Type B pancreatic cell (in vitro differentiated cells): ENCODE measurements at regions not wholly inside any gene's neighbourhood (a gene's known extent, or its start where the extent isn't known, plus 50 kb on each side); places are given as distances from the start of the nearest gene placed in this dataset.
"Not testable (repeated sequence)": the region's sequence is repeated elsewhere in the genome, so short reads cannot be mapped to it uniquely, and the experiment has no call there.

ENCODE experiments used
- DNase-seq: peaks from one replicate; pipeline ENCODE4 v3.0.0; 2021; ENCODE audit warnings: mixed read lengths; ENCODE audit not compliant: unreplicated experiment; ENCODE audit errors: extremely low spot score
- H3K27ac Mint-ChIP-seq: 2 replicates; pipeline ENCODE4 v1.8.0; 2021; ENCODE audit warnings: mild to moderate bottlenecking, mixed read lengths
- H3K27me3 Mint-ChIP-seq: 2 replicates; pipeline ENCODE4 v1.8.0; 2021; ENCODE audit warnings: mixed read lengths
- H3K36me3 Mint-ChIP-seq: 2 replicates; pipeline ENCODE4 v1.8.0; 2021; ENCODE audit warnings: mixed read lengths
- H3K4me1 Mint-ChIP-seq: one replicate; pipeline ENCODE4 v1.8.0; 2021; ENCODE audit warnings: mixed read lengths; ENCODE audit not compliant: unreplicated experiment
- H3K4me3 Mint-ChIP-seq: 2 replicates; pipeline ENCODE4 v1.8.0; 2021; ENCODE audit warnings: mild to moderate bottlenecking, mixed read lengths
- H3K9me3 Mint-ChIP-seq: 2 replicates; pipeline ENCODE4 v1.8.0; 2021; ENCODE audit warnings: mixed read lengths
- CTCF ChIP-seq: fragments of 200-600 bp; sonication (generic); conservative IDR thresholded peaks from 2 replicates; pipeline ENCODE4 v1.5.0; 2021; ENCODE audit warnings: antibody characterized with exemption, mild to moderate bottlenecking

DNA sequence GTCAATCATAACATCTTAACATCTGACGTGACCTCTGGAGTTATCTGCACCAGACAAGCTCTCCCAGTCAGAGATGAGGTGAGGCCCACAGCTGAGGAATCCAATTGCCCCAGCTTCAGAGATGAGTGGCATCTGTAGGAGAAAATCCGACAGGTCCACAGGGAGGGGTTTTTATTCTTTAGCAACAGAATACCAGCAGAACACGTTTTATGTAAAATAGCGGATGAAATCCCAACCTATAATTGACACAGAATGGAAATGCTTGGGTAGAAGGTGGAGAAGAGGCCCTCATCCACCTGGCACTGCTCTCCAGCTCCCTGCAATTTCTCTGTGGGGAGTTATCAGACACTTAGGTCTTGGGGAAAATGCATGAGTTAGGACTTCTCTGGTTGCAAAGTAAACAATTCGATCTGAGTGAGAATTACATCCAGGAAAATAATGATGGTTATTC is 144.2 kb upstream of the NRP1 start:
- DNase-seq, result no peak
- no peak overlapping the region for H3K4me3 Mint-ChIP-seq
- no peaks in the 10 kb centered on the region for H3K36me3 Mint-ChIP-seq
- H3K27ac Mint-ChIP-seq, result no peak overlapping the region
- peaks cover 28% of the 10 kb centered on the region for H3K4me1 Mint-ChIP-seq
- no peaks in the 10 kb centered on the region for H3K27me3 Mint-ChIP-seq
- no peaks in the 10 kb centered on the region for H3K9me3 Mint-ChIP-seq
- no peak for TF ChIP-seq CTCF

- Mint-ChIP-seq H3K4me1 (peaks cover 23% of the 10 kb centered on the region), H3K27ac (no peak overlapping the region), H3K4me3 (no peak overlapping the region), H3K36me3 (no peaks in the 10 kb centered on the region), H3K9me3 (no peaks in the 10 kb centered on the region), H3K27me3 (no peaks in the 10 kb centered on the region)
- no peak for DNase-seq
- TF ChIP-seq CTCF, result no peak
Measured at GRCh38 chr10:33478089-33478674, 143.7 kb upstream of the NRP1 start.

GRCh38 chr10:33477291-33478088 is 143.0 kb upstream of the NRP1 start:
- no peak overlapping the region for H3K27ac Mint-ChIP-seq
- no peak for DNase-seq
- TF ChIP-seq CTCF, result no peak
- H3K36me3 Mint-ChIP-seq, result no peaks in the 10 kb centered on the region
- H3K4me3 Mint-ChIP-seq, result no peak overlapping the region
- H3K27me3 Mint-ChIP-seq, result no peaks in the 10 kb centered on the region
- H3K4me1 Mint-ChIP-seq, result peaks cover 16% of the 10 kb centered on the region
- no peaks in the 10 kb centered on the region for H3K9me3 Mint-ChIP-seq

DNA sequence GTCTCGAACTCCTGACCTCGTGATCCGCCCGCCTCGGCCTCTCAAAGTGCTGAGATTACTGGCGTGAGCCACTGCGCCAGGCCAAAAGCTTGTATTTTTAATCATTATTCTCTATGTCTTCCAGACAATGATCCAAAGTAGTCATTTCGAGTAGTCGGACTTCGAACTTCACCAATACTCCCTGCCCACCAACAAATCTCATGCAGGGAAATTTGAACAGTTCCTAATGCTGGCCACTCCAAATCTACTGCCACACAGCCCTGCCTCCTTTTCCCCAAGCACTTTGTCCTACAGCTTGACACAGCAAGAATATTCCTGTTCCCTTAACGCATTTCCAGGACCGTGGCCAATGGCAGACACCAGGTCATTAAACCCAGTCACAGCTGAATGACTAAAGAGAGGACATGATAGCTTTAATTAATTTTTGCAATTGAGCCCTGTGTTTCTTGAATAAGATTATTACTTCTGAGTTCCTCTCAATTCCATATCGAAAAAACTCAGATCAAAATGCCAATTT is 142.3 kb upstream of the NRP1 start:
- H3K27me3 Mint-ChIP-seq, result no peaks in the 10 kb centered on the region
- H3K9me3 Mint-ChIP-seq, result peaks cover 5% of the 10 kb centered on the region
- H3K4me1 Mint-ChIP-seq, result peaks cover 14% of the 10 kb centered on the region
- no peak for DNase-seq
- H3K36me3 Mint-ChIP-seq, result no peaks in the 10 kb centered on the region
- H3K4me3 Mint-ChIP-seq, result no peak overlapping the region
- no peak for TF ChIP-seq CTCF
- no peak overlapping the region for H3K27ac Mint-ChIP-seq

DNA sequence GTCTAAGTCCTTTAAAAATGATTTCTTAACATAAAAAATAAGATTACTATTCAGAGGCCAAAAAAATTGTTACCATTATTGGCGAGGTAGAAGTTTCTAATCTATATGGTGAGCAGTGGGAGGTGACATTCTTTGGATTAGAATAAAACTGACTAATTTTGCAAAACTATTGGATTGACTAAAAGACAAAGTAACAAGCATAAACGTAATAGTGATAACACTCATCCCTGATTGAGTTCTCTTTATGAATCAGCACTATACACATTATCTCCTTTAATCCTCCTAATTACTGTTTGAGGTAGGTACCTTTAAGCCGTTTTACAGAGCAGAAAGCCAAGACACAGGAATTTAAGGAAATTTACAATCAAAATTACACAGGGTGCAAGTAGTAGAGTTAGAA is 139.2 kb upstream of the NRP1 start:
- Mint-ChIP-seq H3K27me3 (no peaks in the 10 kb centered on the region), H3K4me1 (peaks cover 12% of the 10 kb centered on the region), H3K9me3 (peaks cover 5% of the 10 kb centered on the region), H3K4me3 (no peak overlapping the region), H3K36me3 (no peaks in the 10 kb centered on the region), H3K27ac (no peak overlapping the region)
- DNase-seq, result no peak
- TF ChIP-seq CTCF, result no peak

GRCh38 chr10:33468006-33468405 is 133.5 kb upstream of the NRP1 start:
- not testable (repeated sequence) for H3K36me3 Mint-ChIP-seq, H3K9me3 Mint-ChIP-seq, DNase-seq, H3K4me1 Mint-ChIP-seq, H3K27me3 Mint-ChIP-seq, H3K27ac Mint-ChIP-seq, H3K4me3 Mint-ChIP-seq
